HCT116 (cell line): ENCODE measurements at regions not wholly inside any gene's neighbourhood (a gene's known extent, or its start where the extent isn't known, plus 50 kb on each side); places are given as distances from the start of the nearest gene placed in this dataset.
"Not testable (repeated sequence)": the region's sequence is repeated elsewhere in the genome, so short reads cannot be mapped to it uniquely, and the experiment has no call there.

ENCODE experiments used
- ATF3 ChIP-seq: IDR thresholded peaks from 2 replicates; pipeline ENCODE4 v1.6.1; 2012
- CTCF ChIP-seq, 3 experiments: fragments of 200-600 bp in 1 of 3; sonication (generic) in 1 of 3; IDR thresholded peaks in 2 of 3; conservative IDR thresholded peaks in 1 of 3; 2 replicates each; pipeline ENCODE4 v1.5.1; 2012 to 2017; ENCODE audit warnings: low read depth in 2 of 3, low read length in 2 of 3, antibody characterized with exemption in 1 of 3, borderline replicate concordance in 1 of 3, control low read depth in 1 of 3, mild to moderate bottlenecking in 1 of 3, mixed read lengths in 1 of 3, mixed run types in 1 of 3, moderate library complexity in 1 of 3; ENCODE audit not compliant: insufficient read depth in 1 of 3
- ELF1 ChIP-seq: IDR thresholded peaks from 2 replicates; pipeline ENCODE4 v1.6.1; 2012; ENCODE audit warnings: low read depth, borderline replicate concordance
- EZH2phosphoT487 ChIP-seq: fragments of 200-600 bp; IDR thresholded peaks from 2 replicates; pipeline ENCODE4 v1.6.1; 2018; ENCODE audit warnings: antibody characterized with exemption, borderline replicate concordance
- REST ChIP-seq: IDR thresholded peaks from 2 replicates; pipeline ENCODE4 v1.6.1; 2012; ENCODE audit warnings: low read depth
- SIN3A ChIP-seq: IDR thresholded peaks from 2 replicates; pipeline ENCODE4 v1.6.1; 2012; ENCODE audit warnings: low read depth
- ZFX ChIP-seq: fragments of 450-650 bp; IDR thresholded peaks from 2 replicates; pipeline ENCODE4 v1.6.1; 2017

GRCh38 chr3:144620236-144620635, 648.6 kb downstream of the DIPK2A start:
- TF ChIP-seq SIN3A; ZFX; ATF3; EZH2phosphoT487; CTCF (IDR thresholded peaks at IDR 0.05 in 2 of 3, conservative IDR thresholded peaks at IDR 0.05 in 1 of 3; ENCODE audit: borderline replicate concordance in 1 of 3, insufficient read depth in 1 of 3, low read depth in 2 of 3, low read length in 2 of 3); ELF1; REST: not testable (repeated sequence)
